H1 (cell line): ENCODE measurements at regions not wholly inside any gene's neighbourhood (a gene's known extent, or its start where the extent isn't known, plus 50 kb on each side); places are given as distances from the start of the nearest gene placed in this dataset.

Experiments used
- RFX5 ChIP-seq: IDR thresholded peaks from 2 replicates; pipeline ENCODE4 v1.6.1; 2011; ENCODE audit warnings: low read depth, low read length, improper control_type of control experiment, borderline replicate concordance

DNA sequence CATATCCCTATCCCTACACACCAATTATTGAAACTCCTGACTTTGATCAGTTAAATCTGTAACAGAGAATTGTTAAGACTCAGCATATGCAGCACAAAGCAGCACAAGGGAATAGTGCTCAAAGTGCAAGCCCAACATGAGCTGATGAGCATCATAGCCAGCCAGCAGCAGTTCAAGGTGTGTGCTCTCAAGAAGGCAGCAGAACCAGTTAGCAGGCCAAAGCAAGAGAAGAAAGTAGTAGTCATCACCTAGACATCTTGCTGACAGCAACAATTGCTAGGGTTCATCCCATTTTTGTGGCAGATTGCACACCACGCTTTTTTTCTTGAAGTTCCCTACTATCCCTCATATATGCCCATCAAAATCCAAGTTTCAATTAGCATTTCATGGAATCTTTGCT lies 478.3 kb downstream of the COL11A1 start (continued):
- no peak for TF ChIP-seq RFX5
